ENCODE measurements at regions not wholly inside any gene's neighbourhood (a gene's known extent, or its start where the extent isn't known, plus 50 kb on each side); places are given as distances from the start of the nearest gene placed in this dataset.

DNA sequence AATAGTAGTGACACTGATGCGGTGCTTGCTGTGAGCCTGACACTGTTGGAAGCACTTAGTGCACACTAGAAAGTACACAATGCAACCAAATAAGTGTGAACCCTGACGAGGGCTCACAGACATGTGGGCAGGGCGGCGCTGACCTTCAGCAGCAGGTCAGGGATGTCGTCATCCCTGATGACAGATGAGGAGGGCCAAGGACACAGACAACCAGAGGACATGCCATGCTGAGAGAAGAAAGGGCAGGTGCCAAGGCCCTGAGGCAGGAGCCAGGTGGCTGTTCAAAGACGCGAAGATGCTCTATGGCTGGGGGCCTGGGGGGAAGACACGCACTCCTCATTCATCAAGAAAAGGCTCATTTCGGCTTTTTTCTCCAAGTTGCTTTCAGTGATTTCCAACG lies 176.4 kb upstream of the CST7 start:
- TF ChIP-seq, protein P1, sequence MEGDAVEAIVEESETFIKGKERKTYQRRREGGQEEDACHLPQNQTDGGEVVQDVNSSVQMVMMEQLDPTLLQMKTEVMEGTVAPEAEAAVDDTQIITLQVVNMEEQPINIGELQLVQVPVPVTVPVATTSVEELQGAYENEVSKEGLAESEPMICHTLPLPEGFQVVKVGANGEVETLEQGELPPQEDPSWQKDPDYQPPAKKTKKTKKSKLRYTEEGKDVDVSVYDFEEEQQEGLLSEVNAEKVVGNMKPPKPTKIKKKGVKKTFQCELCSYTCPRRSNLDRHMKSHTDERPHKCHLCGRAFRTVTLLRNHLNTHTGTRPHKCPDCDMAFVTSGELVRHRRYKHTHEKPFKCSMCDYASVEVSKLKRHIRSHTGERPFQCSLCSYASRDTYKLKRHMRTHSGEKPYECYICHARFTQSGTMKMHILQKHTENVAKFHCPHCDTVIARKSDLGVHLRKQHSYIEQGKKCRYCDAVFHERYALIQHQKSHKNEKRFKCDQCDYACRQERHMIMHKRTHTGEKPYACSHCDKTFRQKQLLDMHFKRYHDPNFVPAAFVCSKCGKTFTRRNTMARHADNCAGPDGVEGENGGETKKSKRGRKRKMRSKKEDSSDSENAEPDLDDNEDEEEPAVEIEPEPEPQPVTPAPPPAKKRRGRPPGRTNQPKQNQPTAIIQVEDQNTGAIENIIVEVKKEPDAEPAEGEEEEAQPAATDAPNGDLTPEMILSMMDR (IDR thresholded peaks at IDR 0.05; ENCODE audit: low read depth, low read length): no peak

DNA sequence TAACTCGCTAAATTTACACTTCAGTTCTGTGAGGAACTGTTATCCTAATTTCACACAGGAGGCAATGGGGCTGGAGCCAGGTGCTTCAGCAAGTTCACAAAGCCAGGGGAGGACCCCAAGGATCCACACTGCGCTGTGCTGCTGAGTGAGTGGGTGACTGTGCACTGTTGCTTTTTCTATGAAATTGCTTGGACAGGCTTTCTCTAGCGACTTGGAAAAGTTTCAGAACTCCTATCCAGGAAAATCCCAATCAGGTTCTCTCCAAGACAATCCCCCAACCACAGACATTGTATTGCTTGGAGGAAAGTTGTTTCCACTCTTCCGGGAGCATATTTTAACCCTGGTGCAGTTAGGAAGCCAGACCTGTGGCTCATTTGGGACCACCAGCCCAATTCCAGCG lies 175.9 kb upstream of the CST7 start:
- H3K27ac ChIP-seq: no peak overlapping the region
- H3K9me3 ChIP-seq (ENCODE audit: severe bottlenecking): peaks cover 2% of the 10 kb centered on the region
- TF ChIP-seq, protein P1 (IDR thresholded peaks at IDR 0.05; ENCODE audit: low read depth, low read length): no peak
- H3K27me3 ChIP-seq (ENCODE audit: insufficient read depth, low read depth, severe bottlenecking): no peaks in the 10 kb centered on the region
- H3K4me3 ChIP-seq (ENCODE audit: low read depth, low read length): no peak overlapping the region
- H3K36me3 ChIP-seq: no peaks in the 10 kb centered on the region
- no peak for DNase-seq

More for the DNA sequence above, 176.4 kb upstream of the CST7 start:
- Histone ChIP-seq H3K4me3 (ENCODE audit: low read depth, low read length) (no peak overlapping the region), H3K27ac (no peak overlapping the region), H3K9me3 (ENCODE audit: severe bottlenecking) (peaks cover 2% of the 10 kb centered on the region), H3K27me3 (ENCODE audit: insufficient read depth, low read depth, severe bottlenecking) (no peaks in the 10 kb centered on the region), H3K36me3 (no peaks in the 10 kb centered on the region)
- DNase-seq: no peak

DNA sequence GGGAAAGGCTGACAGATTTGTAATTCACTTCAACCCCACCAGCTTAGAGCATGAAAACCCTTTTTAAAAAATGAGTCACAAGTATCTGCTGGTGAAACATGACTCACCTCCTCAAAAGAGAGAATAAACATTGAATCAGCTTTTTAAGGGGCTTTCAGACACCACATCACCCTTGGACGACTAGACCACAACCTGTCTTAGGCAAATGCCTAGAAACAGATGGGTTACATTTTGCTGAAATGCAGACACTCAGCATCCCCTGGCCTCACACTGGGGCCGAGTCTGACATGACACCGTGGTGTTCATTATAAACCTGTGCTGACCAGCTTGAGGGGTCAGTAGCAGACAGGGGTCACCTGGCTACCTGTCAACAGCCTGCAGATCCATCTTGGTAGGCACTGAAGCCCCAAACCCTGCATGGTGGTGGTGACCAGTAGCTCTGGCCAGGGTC lies 175.3 kb upstream of the CST7 start:
- no peak for DNase-seq
- TF ChIP-seq, protein P1 (IDR thresholded peaks at IDR 0.05; ENCODE audit: low read depth, low read length): no peak
- Histone ChIP-seq H3K27me3 (ENCODE audit: insufficient read depth, low read depth, severe bottlenecking) (no peaks in the 10 kb centered on the region), H3K4me3 (ENCODE audit: low read depth, low read length) (no peak overlapping the region), H3K36me3 (no peaks in the 10 kb centered on the region), H3K27ac (no peak overlapping the region), H3K9me3 (ENCODE audit: severe bottlenecking) (peaks cover 2% of the 10 kb centered on the region)

DNA sequence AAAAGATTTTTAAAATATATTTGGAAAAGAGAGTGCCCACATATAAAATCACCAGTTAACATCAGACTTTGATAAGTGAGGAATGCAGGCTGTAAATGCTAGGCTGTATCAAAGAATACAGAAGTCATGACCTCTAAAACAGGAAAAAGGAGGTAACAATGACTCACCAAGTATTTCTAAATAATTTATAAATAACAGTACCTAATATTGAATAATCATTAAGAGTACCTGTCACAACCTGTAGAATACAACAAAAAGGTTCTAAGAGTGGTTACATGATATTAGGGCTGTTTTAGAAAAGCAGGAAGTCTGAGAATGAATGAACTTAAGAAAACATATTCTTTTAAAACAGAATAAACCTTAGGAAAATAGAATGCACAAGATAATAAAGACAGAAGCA lies 173.1 kb upstream of the CST7 start:
- Histone ChIP-seq H3K27me3 (ENCODE audit: insufficient read depth, low read depth, severe bottlenecking) (no peaks in the 10 kb centered on the region), H3K4me3 (ENCODE audit: low read depth, low read length) (no peak overlapping the region), H3K9me3 (ENCODE audit: severe bottlenecking) (peaks cover 2% of the 10 kb centered on the region), H3K36me3 (no peaks in the 10 kb centered on the region), H3K27ac (no peak overlapping the region)
- no peak for DNase-seq
- TF ChIP-seq, protein P1 (IDR thresholded peaks at IDR 0.05; ENCODE audit: low read depth, low read length): no peak

DNA sequence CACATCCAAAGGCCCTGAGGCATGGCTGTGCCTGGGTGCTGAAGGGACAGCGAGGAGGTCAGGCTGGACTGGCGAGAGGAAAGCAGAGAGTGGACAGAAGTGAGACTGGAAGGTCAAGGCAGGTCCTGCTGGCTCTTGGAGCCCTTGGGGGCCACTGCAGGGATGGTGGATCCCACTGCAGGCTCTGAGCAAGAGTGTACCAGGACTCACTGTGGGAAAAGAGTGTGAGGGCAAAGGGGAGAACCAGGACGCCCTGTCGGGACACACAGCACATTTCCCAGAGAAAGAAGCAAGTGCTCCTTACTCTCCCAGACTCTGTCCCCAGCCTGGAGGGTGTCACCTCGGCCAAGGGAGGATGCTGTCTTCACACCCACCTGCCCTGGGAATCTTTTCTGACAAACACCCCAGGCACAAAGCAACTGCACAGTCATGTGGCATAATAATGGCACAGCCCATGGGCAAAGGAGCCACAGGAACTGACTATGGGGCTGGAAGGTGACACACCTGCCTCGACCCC lies 172.3 kb upstream of the CST7 start:
- TF ChIP-seq, protein P1 (IDR thresholded peaks at IDR 0.05; ENCODE audit: low read depth, low read length): no peak
- Histone ChIP-seq H3K36me3 (no peaks in the 10 kb centered on the region), H3K27ac (no peak overlapping the region), H3K4me3 (ENCODE audit: low read depth, low read length) (no peak overlapping the region), H3K9me3 (ENCODE audit: severe bottlenecking) (peaks cover 2% of the 10 kb centered on the region), H3K27me3 (ENCODE audit: insufficient read depth, low read depth, severe bottlenecking) (no peaks in the 10 kb centered on the region)
- DNase-seq: no peak

DNA sequence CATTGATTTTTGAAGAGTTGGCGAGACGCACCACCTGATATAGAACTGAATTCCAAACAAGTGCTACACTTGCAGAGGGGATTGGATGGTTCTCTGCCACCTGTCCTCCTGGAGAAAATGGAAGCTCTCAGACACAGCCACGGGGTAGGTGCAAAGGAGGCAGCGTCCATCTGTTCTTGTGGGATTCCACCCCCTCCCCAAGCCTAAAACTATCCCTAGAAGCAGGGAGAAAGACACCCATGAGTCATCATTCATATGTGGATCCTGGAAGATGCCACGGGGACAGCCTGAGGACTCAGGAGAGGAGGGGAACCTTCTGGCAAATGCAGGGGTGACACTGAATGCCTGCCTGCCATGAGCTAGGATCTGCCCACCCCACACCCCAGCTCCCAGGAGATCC lies 171.3 kb upstream of the CST7 start:
- Histone ChIP-seq H3K9me3 (ENCODE audit: severe bottlenecking) (peaks cover 2% of the 10 kb centered on the region), H3K27me3 (ENCODE audit: insufficient read depth, low read depth, severe bottlenecking) (no peaks in the 10 kb centered on the region), H3K36me3 (no peaks in the 10 kb centered on the region), H3K27ac (peak overlapping the region; percentile 31), H3K4me3 (ENCODE audit: low read depth, low read length) (no peak overlapping the region)
- TF ChIP-seq, protein P1 (IDR thresholded peaks at IDR 0.05; ENCODE audit: low read depth, low read length): no peak
- DNase-seq: peak; percentile 22

Measured in WERI-Rb-1 (cell line).